ENCODE measurements at regions not wholly inside any gene's neighbourhood (a gene's known extent, or its start where the extent isn't known, plus 50 kb on each side); places are given as distances from the start of the nearest gene placed in this dataset.
"Not testable (repeated sequence)": the region's sequence is repeated elsewhere in the genome, so short reads cannot be mapped to it uniquely, and the experiment has no call there.

GRCh38 chr14:105989566-105990302 is 463.4 kb downstream of the TMEM121 start:
- no peak for ATAC-seq
- TF ChIP-seq PATZ1 (CRISPR knock-in tag; IDR thresholded peaks at IDR 0.05; ENCODE audit: borderline replicate concordance) (no peak), ZFP30 (CRISPR knock-in tag; IDR thresholded peaks at IDR 0.05) (no peak), ISL1 (CRISPR knock-in tag; IDR thresholded peaks at IDR 0.05) (no peak), SNAI2 (CRISPR knock-in tag; IDR thresholded peaks at IDR 0.05) (no peak), TOX (CRISPR knock-in tag; IDR thresholded peaks at IDR 0.05; ENCODE audit: borderline replicate concordance) (no peak), ZNF8 (CRISPR knock-in tag; IDR thresholded peaks at IDR 0.05) (no peak), CSRNP3 (CRISPR knock-in tag; IDR thresholded peaks at IDR 0.05) (no peak), CREB5 (CRISPR knock-in tag; IDR thresholded peaks at IDR 0.05; ENCODE audit: low read depth) (no peak)
- TF ChIP-seq, protein P1, sequence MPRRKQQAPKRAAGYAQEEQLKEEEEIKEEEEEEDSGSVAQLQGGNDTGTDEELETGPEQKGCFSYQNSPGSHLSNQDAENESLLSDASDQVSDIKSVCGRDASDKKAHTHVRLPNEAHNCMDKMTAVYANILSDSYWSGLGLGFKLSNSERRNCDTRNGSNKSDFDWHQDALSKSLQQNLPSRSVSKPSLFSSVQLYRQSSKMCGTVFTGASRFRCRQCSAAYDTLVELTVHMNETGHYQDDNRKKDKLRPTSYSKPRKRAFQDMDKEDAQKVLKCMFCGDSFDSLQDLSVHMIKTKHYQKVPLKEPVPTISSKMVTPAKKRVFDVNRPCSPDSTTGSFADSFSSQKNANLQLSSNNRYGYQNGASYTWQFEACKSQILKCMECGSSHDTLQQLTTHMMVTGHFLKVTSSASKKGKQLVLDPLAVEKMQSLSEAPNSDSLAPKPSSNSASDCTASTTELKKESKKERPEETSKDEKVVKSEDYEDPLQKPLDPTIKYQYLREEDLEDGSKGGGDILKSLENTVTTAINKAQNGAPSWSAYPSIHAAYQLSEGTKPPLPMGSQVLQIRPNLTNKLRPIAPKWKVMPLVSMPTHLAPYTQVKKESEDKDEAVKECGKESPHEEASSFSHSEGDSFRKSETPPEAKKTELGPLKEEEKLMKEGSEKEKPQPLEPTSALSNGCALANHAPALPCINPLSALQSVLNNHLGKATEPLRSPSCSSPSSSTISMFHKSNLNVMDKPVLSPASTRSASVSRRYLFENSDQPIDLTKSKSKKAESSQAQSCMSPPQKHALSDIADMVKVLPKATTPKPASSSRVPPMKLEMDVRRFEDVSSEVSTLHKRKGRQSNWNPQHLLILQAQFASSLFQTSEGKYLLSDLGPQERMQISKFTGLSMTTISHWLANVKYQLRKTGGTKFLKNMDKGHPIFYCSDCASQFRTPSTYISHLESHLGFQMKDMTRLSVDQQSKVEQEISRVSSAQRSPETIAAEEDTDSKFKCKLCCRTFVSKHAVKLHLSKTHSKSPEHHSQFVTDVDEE (CRISPR knock-in tag; IDR thresholded peaks at IDR 0.05): no peak

DNA sequence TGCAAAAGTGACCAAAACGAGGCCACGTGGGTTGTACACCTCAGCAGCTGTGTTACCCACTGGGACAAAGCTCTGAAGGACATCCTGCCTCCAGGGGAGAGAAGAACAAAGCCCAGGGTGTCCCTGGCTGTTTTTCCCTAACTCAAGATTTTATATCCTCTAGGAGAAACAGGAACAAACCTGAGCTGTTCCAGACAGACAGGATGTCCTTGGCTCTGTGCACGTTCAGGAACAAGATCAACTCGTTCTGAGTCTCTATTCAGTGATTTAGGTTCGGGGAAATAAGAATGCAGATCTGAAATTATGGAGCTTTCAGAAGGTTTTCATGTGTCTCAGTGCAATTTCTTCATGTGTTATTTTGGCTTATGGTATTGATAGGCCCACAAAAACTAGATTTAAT is 465.3 kb downstream of the TMEM121 start:
- not testable (repeated sequence) for ATAC-seq

DNA sequence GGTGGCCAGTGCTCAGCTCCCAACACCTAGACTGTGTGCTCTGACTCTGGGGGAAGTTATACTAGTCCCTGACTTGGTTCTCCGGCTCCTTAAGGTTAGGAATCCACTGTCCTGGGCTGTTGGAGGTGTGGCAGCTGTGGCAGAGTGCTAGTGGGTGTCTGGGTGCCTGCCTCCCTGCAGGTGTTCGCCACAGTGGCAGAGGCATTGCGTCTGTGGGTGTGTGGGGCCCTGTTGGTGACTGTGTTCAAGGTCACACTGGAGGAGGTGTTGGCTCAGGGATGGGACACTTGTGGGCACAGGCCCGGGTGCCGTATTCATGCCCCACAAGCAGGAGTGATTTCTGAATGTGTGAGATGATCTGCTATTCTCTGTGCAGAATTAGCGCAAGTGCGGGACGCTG is 467.4 kb downstream of the TMEM121 start:
- ATAC-seq: no peak
- TF ChIP-seq ZFP30 (CRISPR knock-in tag; IDR thresholded peaks at IDR 0.05): no peak

DNA sequence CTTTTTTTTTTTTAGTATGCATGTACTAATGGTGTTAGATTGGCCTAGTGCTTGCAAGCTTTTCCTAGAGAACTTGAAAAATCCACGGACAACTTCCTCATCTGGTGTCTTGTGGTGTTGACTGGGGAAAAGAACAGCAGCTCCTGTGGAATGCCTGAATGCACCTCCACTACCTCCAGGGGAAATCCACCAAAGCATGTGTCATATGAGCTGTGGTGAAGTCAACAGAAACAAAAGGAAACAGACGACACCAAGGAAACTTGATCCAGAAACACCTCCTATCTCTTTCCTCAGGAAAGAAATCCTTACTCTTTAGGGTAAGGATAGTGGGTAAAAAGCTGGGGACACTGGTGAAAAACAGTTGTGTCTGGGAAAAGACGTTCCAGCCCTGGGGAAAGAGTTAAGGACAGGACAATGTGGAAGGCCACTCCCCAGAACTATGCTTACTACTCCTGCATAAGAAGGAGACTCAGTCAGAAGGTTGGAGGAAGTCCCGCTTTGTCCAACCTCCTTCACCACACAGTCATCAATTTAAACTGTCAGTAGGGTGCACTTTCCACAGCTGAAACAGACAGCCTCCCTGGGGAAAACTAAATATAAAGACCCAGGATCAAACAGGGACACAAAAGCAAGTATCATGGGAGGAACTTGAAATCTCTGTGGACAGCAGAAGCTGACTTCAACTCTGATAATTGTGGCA is 468.8 kb downstream of the TMEM121 start:
- ATAC-seq: not testable (repeated sequence)

- not testable (repeated sequence) for ATAC-seq
These were observed 472.2 kb downstream of the TMEM121 start for GRCh38 chr14:105998597-105998996.

DNA sequence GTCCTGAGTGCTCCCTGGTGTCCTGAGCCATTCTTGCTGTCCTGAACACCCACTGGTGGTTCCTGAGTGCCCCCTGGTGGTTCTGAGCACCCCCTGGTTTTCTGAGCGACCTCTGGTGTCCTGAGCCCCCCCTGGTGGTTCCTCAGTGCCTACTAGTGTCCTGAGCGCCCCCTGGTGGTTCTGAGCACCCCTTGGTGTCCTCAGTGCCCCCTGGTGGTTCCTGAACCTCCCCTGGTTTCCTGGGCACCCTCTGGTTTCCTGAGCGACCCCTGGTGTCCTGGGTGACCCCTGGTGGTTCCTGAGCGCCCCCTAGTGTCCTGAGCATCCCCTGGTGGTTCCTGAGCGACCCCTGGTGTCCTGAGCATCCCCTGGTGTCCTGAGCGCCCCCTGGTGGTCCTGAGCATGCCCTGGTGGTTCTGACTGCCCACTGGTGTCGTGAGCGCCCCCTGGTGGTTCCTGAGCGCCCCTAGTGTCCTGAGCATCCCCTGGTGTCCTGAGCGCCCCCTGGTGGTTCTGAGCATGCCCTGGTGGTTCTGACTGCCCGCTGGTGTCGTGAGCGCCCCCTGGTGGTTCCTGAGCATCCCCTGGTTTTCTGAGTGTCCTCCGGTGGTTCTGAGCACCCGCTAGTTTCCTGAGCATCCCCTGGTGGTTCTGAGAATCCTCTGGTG is 473.1 kb downstream of the TMEM121 start:
- TF ChIP-seq OSR1 (CRISPR knock-in tag; IDR thresholded peaks at IDR 0.05): no peak
- TF ChIP-seq CSRNP3 (CRISPR knock-in tag; IDR thresholded peaks at IDR 0.05): no peak
- no peak for TF ChIP-seq PATZ1 (CRISPR knock-in tag; IDR thresholded peaks at IDR 0.05; ENCODE audit: borderline replicate concordance)
- TF ChIP-seq TOX (CRISPR knock-in tag; IDR thresholded peaks at IDR 0.05; ENCODE audit: borderline replicate concordance): no peak
- TF ChIP-seq, protein P1 (CRISPR knock-in tag; IDR thresholded peaks at IDR 0.05): no peak
- TF ChIP-seq ARNTL (CRISPR knock-in tag; IDR thresholded peaks at IDR 0.05; ENCODE audit: borderline replicate concordance, low read depth): no peak
- TF ChIP-seq BACH2 (CRISPR knock-in tag; IDR thresholded peaks at IDR 0.05; ENCODE audit: borderline replicate concordance): no peak
- TF ChIP-seq ZC3H10 (CRISPR knock-in tag; IDR thresholded peaks at IDR 0.05): no peak
- no peak for ATAC-seq

DNA sequence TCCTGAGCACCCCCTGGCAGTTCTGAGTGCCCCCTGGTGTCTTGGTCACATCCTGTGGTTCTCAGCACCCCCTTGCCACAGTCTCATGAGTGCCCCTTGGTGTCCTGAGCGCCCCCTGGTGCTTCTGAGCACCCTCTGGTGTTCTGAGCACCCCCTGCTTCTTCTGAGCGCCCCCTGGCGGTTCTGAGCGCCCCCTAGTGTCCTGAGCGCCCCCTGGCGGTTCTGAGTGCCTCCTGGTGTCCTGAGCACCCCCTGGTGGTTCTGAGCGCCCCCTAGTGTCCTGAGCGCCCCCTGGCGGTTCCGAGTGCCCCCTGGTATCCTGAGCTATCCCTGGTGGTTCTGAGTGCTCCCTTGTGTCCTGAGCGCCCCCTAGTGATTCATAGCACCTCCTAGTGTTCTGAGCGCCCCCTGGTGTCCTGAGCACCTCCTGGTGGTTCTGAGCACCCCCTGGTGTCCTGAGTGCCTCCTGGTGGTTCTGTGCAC is 473.7 kb downstream of the TMEM121 start:
- ATAC-seq: not testable (repeated sequence)
